ENCODE measurements at regions not wholly inside any gene's neighbourhood (a gene's known extent, or its start where the extent isn't known, plus 50 kb on each side); places are given as distances from the start of the nearest gene placed in this dataset.

GRCh38 chr7:153935095-153935494 lies 117.1 kb upstream of the DPP6 start (continued):
- TF ChIP-seq, protein P1, sequence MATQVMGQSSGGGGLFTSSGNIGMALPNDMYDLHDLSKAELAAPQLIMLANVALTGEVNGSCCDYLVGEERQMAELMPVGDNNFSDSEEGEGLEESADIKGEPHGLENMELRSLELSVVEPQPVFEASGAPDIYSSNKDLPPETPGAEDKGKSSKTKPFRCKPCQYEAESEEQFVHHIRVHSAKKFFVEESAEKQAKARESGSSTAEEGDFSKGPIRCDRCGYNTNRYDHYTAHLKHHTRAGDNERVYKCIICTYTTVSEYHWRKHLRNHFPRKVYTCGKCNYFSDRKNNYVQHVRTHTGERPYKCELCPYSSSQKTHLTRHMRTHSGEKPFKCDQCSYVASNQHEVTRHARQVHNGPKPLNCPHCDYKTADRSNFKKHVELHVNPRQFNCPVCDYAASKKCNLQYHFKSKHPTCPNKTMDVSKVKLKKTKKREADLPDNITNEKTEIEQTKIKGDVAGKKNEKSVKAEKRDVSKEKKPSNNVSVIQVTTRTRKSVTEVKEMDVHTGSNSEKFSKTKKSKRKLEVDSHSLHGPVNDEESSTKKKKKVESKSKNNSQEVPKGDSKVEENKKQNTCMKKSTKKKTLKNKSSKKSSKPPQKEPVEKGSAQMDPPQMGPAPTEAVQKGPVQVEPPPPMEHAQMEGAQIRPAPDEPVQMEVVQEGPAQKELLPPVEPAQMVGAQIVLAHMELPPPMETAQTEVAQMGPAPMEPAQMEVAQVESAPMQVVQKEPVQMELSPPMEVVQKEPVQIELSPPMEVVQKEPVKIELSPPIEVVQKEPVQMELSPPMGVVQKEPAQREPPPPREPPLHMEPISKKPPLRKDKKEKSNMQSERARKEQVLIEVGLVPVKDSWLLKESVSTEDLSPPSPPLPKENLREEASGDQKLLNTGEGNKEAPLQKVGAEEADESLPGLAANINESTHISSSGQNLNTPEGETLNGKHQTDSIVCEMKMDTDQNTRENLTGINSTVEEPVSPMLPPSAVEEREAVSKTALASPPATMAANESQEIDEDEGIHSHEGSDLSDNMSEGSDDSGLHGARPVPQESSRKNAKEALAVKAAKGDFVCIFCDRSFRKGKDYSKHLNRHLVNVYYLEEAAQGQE (IDR thresholded peaks at IDR 0.05) = no peak
- no peak for TF ChIP-seq FOXA2 (IDR thresholded peaks at IDR 0.05)
- TF ChIP-seq, protein P2, sequence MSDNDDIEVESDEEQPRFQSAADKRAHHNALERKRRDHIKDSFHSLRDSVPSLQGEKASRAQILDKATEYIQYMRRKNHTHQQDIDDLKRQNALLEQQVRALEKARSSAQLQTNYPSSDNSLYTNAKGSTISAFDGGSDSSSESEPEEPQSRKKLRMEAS (IDR thresholded peaks at IDR 0.05) = no peak
- TF ChIP-seq TAF1 (conservative IDR thresholded peaks at IDR 0.05) = no peak
- TF ChIP-seq SP1 (IDR thresholded peaks at IDR 0.05) = no peak
- TF ChIP-seq FOXA1 (IDR thresholded peaks at IDR 0.05) = no peak
- no peak for TF ChIP-seq NR2F2 (IDR thresholded peaks at IDR 0.05)
- no peak for TF ChIP-seq GABPA (IDR thresholded peaks at IDR 0.05 in 1 of 2, conservative IDR thresholded peaks at IDR 0.05 in 1 of 2)
- no peak for TF ChIP-seq JUND (IDR thresholded peaks at IDR 0.05)

- 78% methylated on average over 8 of the region's 8 CpGs for WGBS
- H3K27me3 ChIP-seq (ENCODE audit: control insufficient read depth in 4 of 4, insufficient read depth in 4 of 4, low read length in 3 of 4) = peaks cover 0 to 4% (median 1%) of the 10 kb centered on the region in 4 donors
Observed at GRCh38 chr7:153938451-153938850, 113.7 kb upstream of the DPP6 start.

GRCh38 chr7:153939177-153939576 lies 113.0 kb upstream of the DPP6 start:
- no peaks in the 10 kb centered on the region for H3K4me1 ChIP-seq (ENCODE audit: control insufficient read depth in 4 of 4, insufficient read depth in 4 of 4, low read length in 3 of 4)
- DNase-seq (ENCODE audit: low spot score) = no peak
- WGBS = 59% methylated on average over 5 of the region's 5 CpGs
- peaks cover 0 to 2% (median 0%) of the 10 kb centered on the region in 4 donors for H3K9me3 ChIP-seq (ENCODE audit: control insufficient read depth in 4 of 4, low read length in 3 of 4)
- no peak overlapping the region for H3K9ac ChIP-seq (ENCODE audit: low read depth in 1 of 2, low read length in 2 of 2)
- peaks cover 0 to 2% (median 0%) of the 10 kb centered on the region in 4 donors for H3K27me3 ChIP-seq (ENCODE audit: control insufficient read depth in 4 of 4, insufficient read depth in 4 of 4, low read length in 3 of 4)
- H3K36me3 ChIP-seq (ENCODE audit: control insufficient read depth in 4 of 4, insufficient read depth in 3 of 4, low read depth in 1 of 4, low read length in 3 of 4) = no peaks in the 10 kb centered on the region
- TF ChIP-seq YY1 (IDR thresholded peaks at IDR 0.05) (no peak), HNF4G (IDR thresholded peaks at IDR 0.05) (no peak), GABPA (IDR thresholded peaks at IDR 0.05 in 1 of 2, conservative IDR thresholded peaks at IDR 0.05 in 1 of 2) (no peak), SP1 (IDR thresholded peaks at IDR 0.05) (no peak), TAF1 (conservative IDR thresholded peaks at IDR 0.05) (no peak)
- TF ChIP-seq, protein P3, sequence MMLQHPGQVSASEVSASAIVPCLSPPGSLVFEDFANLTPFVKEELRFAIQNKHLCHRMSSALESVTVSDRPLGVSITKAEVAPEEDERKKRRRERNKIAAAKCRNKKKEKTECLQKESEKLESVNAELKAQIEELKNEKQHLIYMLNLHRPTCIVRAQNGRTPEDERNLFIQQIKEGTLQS (IDR thresholded peaks at IDR 0.05) = no peak
- no peak overlapping the region for H3K4me3 ChIP-seq (ENCODE audit: low read depth in 1 of 3, low read length in 3 of 3)
- H3K27ac ChIP-seq (ENCODE audit: low read depth in 1 of 2, low read length in 2 of 2) = no peak overlapping the region

More at GRCh38 chr7:153938451-153938850, 113.7 kb upstream of the DPP6 start:
- TF ChIP-seq, protein P2 (IDR thresholded peaks at IDR 0.05) = no peak
- TF ChIP-seq ZBTB33 (IDR thresholded peaks at IDR 0.05) (no peak), FOXA2 (IDR thresholded peaks at IDR 0.05) (no peak)
- Histone ChIP-seq H3K36me3 (ENCODE audit: control insufficient read depth in 4 of 4, insufficient read depth in 3 of 4, low read depth in 1 of 4, low read length in 3 of 4) (no peaks in the 10 kb centered on the region), H3K4me1 (ENCODE audit: control insufficient read depth in 4 of 4, insufficient read depth in 4 of 4, low read length in 3 of 4) (no peaks in the 10 kb centered on the region), H3K9ac (ENCODE audit: low read depth in 1 of 2, low read length in 2 of 2) (no peak overlapping the region), H3K27ac (ENCODE audit: low read depth in 1 of 2, low read length in 2 of 2) (no peak overlapping the region), H3K4me3 (ENCODE audit: low read depth in 1 of 3, low read length in 3 of 3) (no peak overlapping the region), H3K9me3 (ENCODE audit: control insufficient read depth in 4 of 4, low read length in 3 of 4) (no peaks in the 10 kb centered on the region)
- no peak for DNase-seq (ENCODE audit: low spot score)

Measured in liver (tissue), 7 donors.